K562 (cell line): ENCODE measurements at regions not wholly inside any gene's neighbourhood (a gene's known extent, or its start where the extent isn't known, plus 50 kb on each side); places are given as distances from the start of the nearest gene placed in this dataset.

Experiments used
- ATAC-seq: fragments of 200-7000 bp; cut with Tn5 transposase; 3 replicates; pipeline ENCODE4 v1.9.1; 2020; ENCODE audit warnings: moderate library complexity
- BruUV-seq: library from RNA; stranded (reverse); fragments of 400-500 nt; replicated peaks from 2 replicates; lab custom pipeline; 2021; lab: Mats Ljungman, UMichigan
- CTCF ChIA-PET: fragments of 300-600 bp; formaldehyde crosslinking; extraction: SDS; loops from one replicate; lab custom pipeline; 2021; ENCODE audit warnings: low intra/inter-chr PET ratio; lab: Yijun Ruan, JAX
- POLR2A ChIA-PET: fragments of 300-600, 350-650 bp; sonication (Branson Sonifier 250); formaldehyde crosslinking; extraction: SDS; loops from one replicate; lab custom pipeline; 2021; ENCODE audit warnings: antibody characterized with exemption, inconsistent platforms; lab: Yijun Ruan, JAX
- DNase-seq, 4 experiments: peaks; one replicate each; pipeline versions ENCODE4 v3.0.0 to v3.0.0-alpha.2; 2011 to 2018; ENCODE audit warnings: low spot score in 3 of 4, mixed read lengths in 3 of 4; ENCODE audit errors: extremely low read depth in 1 of 4
- FAIRE-seq: peaks from 2 replicates; lab custom pipeline; 2011; peaks lifted over from hg19 to GRCh38; lab: Jason Lieb, UNC
- H2AFZ ChIP-seq: 2 replicates; pipeline ENCODE4 v1.6.0; 2011; ENCODE audit warnings: low read depth, low read length, control low read depth, inconsistent platforms
- H3K27ac ChIP-seq: fragments of 200-600 bp; 3 replicates; pipeline ENCODE4 v1.8.0; 2011; ENCODE audit warnings: low read depth, mild to moderate bottlenecking, control low read depth, inconsistent platforms, low read length, moderate library complexity, mixed read lengths; ENCODE audit errors: extremely low read depth
- H3K27me3 ChIP-seq, 2 experiments: fragments of 300-600 bp in 1 of 2; 2 replicates in 1 of 2; 3 replicates in 1 of 2; pipeline versions ENCODE4 v1.6.0 to v1.8.0; 2011; ENCODE audit warnings: inconsistent platforms in 2 of 2, low read length in 2 of 2, mild to moderate bottlenecking in 1 of 2, mixed read lengths in 1 of 2, moderate library complexity in 1 of 2; ENCODE audit not compliant: control insufficient read depth in 2 of 2, insufficient read depth in 2 of 2
- H3K36me3 ChIP-seq: fragments of 300-600 bp; 3 replicates; pipeline ENCODE4 v1.8.0; 2011; ENCODE audit warnings: mild to moderate bottlenecking, low read length, inconsistent platforms; ENCODE audit not compliant: control insufficient read depth, insufficient read depth
- H3K4me1 ChIP-seq, 2 experiments: fragments of 200-600 bp in 1 of 2; replicated peaks in 1 of 2; 2 replicates in 1 of 2; 3 replicates in 1 of 2; pipeline versions ENCODE4 v1.5.1 to v1.8.0; 2011; ENCODE audit warnings: inconsistent platforms in 2 of 2, low read length in 2 of 2, mild to moderate bottlenecking in 1 of 2, mixed read lengths in 1 of 2, moderate library complexity in 1 of 2; ENCODE audit not compliant: control insufficient read depth in 2 of 2, insufficient read depth in 2 of 2
- H3K4me2 ChIP-seq: 2 replicates; pipeline ENCODE4 v1.6.1; 2011; ENCODE audit warnings: low read length, control low read depth, inconsistent platforms, mixed read lengths; ENCODE audit not compliant: insufficient read depth
- H3K4me3 ChIP-seq: fragments of 200-600 bp; sonication (generic), shearing (Covaris generic); 2 replicates; pipeline ENCODE4 v1.5.1; 2016; ENCODE audit warnings: control low read depth, inconsistent platforms
- H3K79me2 ChIP-seq: fragments of 200-600 bp; 3 replicates; pipeline ENCODE4 v1.8.0; 2011; ENCODE audit warnings: low read length, inconsistent platforms; ENCODE audit not compliant: control insufficient read depth, insufficient read depth
- H3K9ac ChIP-seq, 2 experiments: 2 replicates each; pipeline versions ENCODE4 v1.6.0 to v1.6.1; 2011; ENCODE audit warnings: low read depth in 2 of 2, low read length in 2 of 2, control low read depth in 1 of 2, inconsistent platforms in 1 of 2, mild to moderate bottlenecking in 1 of 2, mixed read lengths in 1 of 2; ENCODE audit not compliant: insufficient read depth in 1 of 2
- H3K9me1 ChIP-seq: one replicate; pipeline ENCODE4 v1.6.0; 2011; ENCODE audit warnings: inconsistent platforms, mild to moderate bottlenecking, low read length, moderate library complexity; ENCODE audit not compliant: control insufficient read depth, insufficient read depth
- H3K9me3 ChIP-seq: replicated peaks from 2 replicates; pipeline ENCODE4 v1.5.1; 2011; ENCODE audit warnings: low read depth, low read length, inconsistent platforms; ENCODE audit not compliant: control insufficient read depth, insufficient read depth
- H4K20me1 ChIP-seq: replicated peaks from 2 replicates; pipeline ENCODE4 v1.6.1; 2011; ENCODE audit warnings: low read length, inconsistent platforms, mixed read lengths; ENCODE audit not compliant: control insufficient read depth, insufficient read depth
- CEBPZ ChIP-seq: fragments of 150-350 bp; IDR thresholded peaks from 2 replicates; pipeline ENCODE4 v1.6.1; 2014; ENCODE audit warnings: low read depth, mild to moderate bottlenecking, low read length, borderline replicate concordance
- GATA2 ChIP-seq: sonication (generic); formaldehyde crosslinking; IDR thresholded peaks from 2 replicates; pipeline ENCODE4 v1.4.0; 2020; ENCODE audit warnings: mild to moderate bottlenecking, missing genetic modification reagents
- HCFC1 ChIP-seq: IDR thresholded peaks from 2 replicates; pipeline ENCODE4 v1.6.1; 2012; ENCODE audit warnings: low read depth, low read length, improper control_type of control experiment
- MLLT1 ChIP-seq, 2 experiments: fragments of 450-650 bp; IDR thresholded peaks; 2 replicates each; pipeline ENCODE4 v1.6.1; 2016
- RBM15 ChIP-seq: fragments of 200-400 bp; formaldehyde crosslinking; IDR thresholded peaks from 2 replicates; pipeline ENCODE4 v1.6.1; 2018; ENCODE audit warnings: mild to moderate bottlenecking, low read length, moderate library complexity; ENCODE audit not compliant: insufficient read depth
- SETDB1 ChIP-seq: IDR thresholded peaks from one replicate; pipeline ENCODE4 v1.6.1; 2012; ENCODE audit warnings: low read length, control low read depth, inconsistent platforms
- SIRT6 ChIP-seq: IDR thresholded peaks from one replicate; pipeline ENCODE4 v1.6.1; 2012; ENCODE audit warnings: low read depth, mild to moderate bottlenecking, control low read depth, inconsistent platforms, low read length, moderate library complexity
- SMAD3 ChIP-seq: fragments of 450-650 bp; formaldehyde crosslinking; conservative IDR thresholded peaks from 2 replicates; pipeline ENCODE4 v1.4.0; 2020; ENCODE audit warnings: mild to moderate bottlenecking
- SNIP1 ChIP-seq: fragments of 450-650 bp; IDR thresholded peaks from 2 replicates; pipeline ENCODE4 v1.7.1; 2017; ENCODE audit warnings: low read depth, mild to moderate bottlenecking
- TBP ChIP-seq: optimal IDR thresholded peaks from 2 replicates; pipeline ENCODE3; 2011; ENCODE audit warnings: low read depth, low read length, improper control_type of control experiment
- TGIF2 ChIP-seq: sonication (generic); formaldehyde crosslinking; IDR thresholded peaks from 2 replicates; pipeline ENCODE4 v1.8.1; 2022; ENCODE audit warnings: mild to moderate bottlenecking, missing genetic modification reagents, moderate library complexity
- ZBTB17 ChIP-seq: fragments of 450-650 bp; formaldehyde crosslinking; IDR thresholded peaks from 2 replicates; pipeline ENCODE4 v1.4.0; 2020; ENCODE audit warnings: mild to moderate bottlenecking
- ZNF143 ChIP-seq: sonication (generic); formaldehyde crosslinking; IDR thresholded peaks from 2 replicates; pipeline ENCODE4 v1.9.0; 2022; ENCODE audit warnings: mild to moderate bottlenecking, missing genetic modification reagents
- ZNF436 ChIP-seq: fragments of 250-450, 450-650 bp; sonication (Bioruptor Pico); formaldehyde crosslinking; IDR thresholded peaks from 2 replicates; pipeline ENCODE4 v1.7.0; 2020; ENCODE audit warnings: mild to moderate bottlenecking
- WGBS: fragments of 100-300 bp; shearing (Covaris generic); methylation state at CpG from one replicate; pipeline ENCODE4 v1.1.6; 2016; ENCODE audit warnings: low coverage, mixed read lengths; ENCODE audit not compliant: insufficient coverage; ENCODE audit errors: missing lambda C conversion rate; 5-methylcytosine and 5-hydroxymethylcytosine counted together
- in situ Hi-C: fragments of 300-500 bp; cut with MboI; formaldehyde crosslinking; loops from 4 replicates; pipeline ENCODE4 v1.15.0; 2018; ENCODE audit warnings: inconsistent platforms, mixed read lengths
- intact Hi-C: fragments of 100-400 bp; cut with micrococcal nuclease; formaldehyde crosslinking; loops from 2 replicates; pipeline ENCODE4 v1.14.2; 2022
- TF ChIP-seq, protein P1 (sequence below): fragments of 450-650 bp; formaldehyde crosslinking; IDR thresholded peaks from 2 replicates; pipeline ENCODE4 v1.4.0; 2020; ENCODE audit warnings: mild to moderate bottlenecking, mixed read lengths
- TF ChIP-seq, protein P2 (sequence below): IDR thresholded peaks from 2 replicates; pipeline ENCODE4 v1.6.1; 2011; ENCODE audit warnings: borderline replicate concordance, low read depth, mild to moderate bottlenecking, moderate library complexity, low read length; ENCODE audit not compliant: insufficient read depth, poor library complexity, severe bottlenecking

DNA sequence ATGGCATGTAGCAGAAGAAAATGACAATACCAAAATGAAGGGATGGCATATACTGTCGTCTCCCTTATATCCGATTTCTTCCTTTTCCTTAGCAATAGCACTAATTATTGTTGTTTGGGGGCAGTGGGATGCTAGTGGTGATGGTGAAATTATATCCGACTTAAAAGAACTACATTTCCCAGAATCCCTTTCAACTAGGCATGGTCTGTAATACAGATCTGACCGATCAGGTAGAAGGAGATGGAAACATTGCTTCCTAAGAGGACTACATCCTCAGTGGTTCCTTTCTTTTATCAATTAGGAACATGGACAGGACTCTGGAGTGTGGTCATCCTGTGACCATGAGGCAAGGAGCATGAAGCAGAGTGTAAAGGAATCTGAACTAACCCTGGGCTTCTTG is 532.6 kb downstream of the CBLN4 start:
- Histone ChIP-seq H3K4me2 (no peak overlapping the region), H3K36me3 (no peaks in the 10 kb centered on the region), H3K27me3 (no peaks in the 10 kb centered on the region), H3K9me1 (no peaks in the 10 kb centered on the region), H3K4me3 (no peak overlapping the region), H2AFZ (no peak overlapping the region), H3K27ac (no peak overlapping the region), H3K79me2 (no peaks in the 10 kb centered on the region), H3K4me1 (no peaks in the 10 kb centered on the region), H3K9ac (no peak overlapping the region), H4K20me1 (no peaks in the 10 kb centered on the region), H3K9me3 (no peaks in the 10 kb centered on the region)
- intact Hi-C loops (no loop called here), in situ Hi-C loops (loop anchor here (10.0 kb wide), 1 partner anchor 1238 kb away; no protein-coding TSS in a partner anchor)
- ATAC-seq (no peak), DNase-seq (no peak), FAIRE-seq (no peak)
- CTCF ChIA-PET: no interaction called here
- POLR2A ChIA-PET: no interaction called here
- BruUV-seq: no TSS peak
- 0% methylated on average over 4 of the region's 4 CpGs for WGBS
- TF ChIP-seq, protein P1, sequence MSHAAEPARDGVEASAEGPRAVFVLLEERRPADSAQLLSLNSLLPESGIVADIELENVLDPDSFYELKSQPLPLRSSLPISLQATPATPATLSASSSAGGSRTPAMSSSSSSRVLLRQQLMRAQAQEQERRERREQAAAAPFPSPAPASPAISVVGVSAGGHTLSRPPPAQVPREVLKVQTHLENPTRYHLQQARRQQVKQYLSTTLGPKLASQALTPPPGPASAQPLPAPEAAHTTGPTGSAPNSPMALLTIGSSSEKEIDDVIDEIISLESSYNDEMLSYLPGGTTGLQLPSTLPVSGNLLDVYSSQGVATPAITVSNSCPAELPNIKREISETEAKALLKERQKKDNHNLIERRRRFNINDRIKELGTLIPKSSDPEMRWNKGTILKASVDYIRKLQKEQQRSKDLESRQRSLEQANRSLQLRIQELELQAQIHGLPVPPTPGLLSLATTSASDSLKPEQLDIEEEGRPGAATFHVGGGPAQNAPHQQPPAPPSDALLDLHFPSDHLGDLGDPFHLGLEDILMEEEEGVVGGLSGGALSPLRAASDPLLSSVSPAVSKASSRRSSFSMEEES: no peak
- TF ChIP-seq CEBPZ: no peak
- TF ChIP-seq ZNF436: no peak
- TF ChIP-seq, protein P2, sequence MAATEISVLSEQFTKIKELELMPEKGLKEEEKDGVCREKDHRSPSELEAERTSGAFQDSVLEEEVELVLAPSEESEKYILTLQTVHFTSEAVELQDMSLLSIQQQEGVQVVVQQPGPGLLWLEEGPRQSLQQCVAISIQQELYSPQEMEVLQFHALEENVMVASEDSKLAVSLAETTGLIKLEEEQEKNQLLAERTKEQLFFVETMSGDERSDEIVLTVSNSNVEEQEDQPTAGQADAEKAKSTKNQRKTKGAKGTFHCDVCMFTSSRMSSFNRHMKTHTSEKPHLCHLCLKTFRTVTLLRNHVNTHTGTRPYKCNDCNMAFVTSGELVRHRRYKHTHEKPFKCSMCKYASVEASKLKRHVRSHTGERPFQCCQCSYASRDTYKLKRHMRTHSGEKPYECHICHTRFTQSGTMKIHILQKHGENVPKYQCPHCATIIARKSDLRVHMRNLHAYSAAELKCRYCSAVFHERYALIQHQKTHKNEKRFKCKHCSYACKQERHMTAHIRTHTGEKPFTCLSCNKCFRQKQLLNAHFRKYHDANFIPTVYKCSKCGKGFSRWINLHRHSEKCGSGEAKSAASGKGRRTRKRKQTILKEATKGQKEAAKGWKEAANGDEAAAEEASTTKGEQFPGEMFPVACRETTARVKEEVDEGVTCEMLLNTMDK: no peak
- no peak for TF ChIP-seq SNIP1
- no peak for TF ChIP-seq GATA2
- TF ChIP-seq ZNF143 (CRISPR knock-in tag): peak; percentile 60
- TF ChIP-seq HCFC1: peak; percentile 66
- no peak for TF ChIP-seq TGIF2 (CRISPR knock-in tag)
- TF ChIP-seq MLLT1 (IDR thresholded peaks at IDR 0.05): peak in 1 of 2 experiments; percentile 51; a peak in 1 of 4 replicates
- TF ChIP-seq SIRT6: no peak
- peak; percentile 96 for TF ChIP-seq ZBTB17
- TF ChIP-seq SETDB1: no peak
- no peak for TF ChIP-seq SMAD3 (CRISPR knock-in tag)
- TF ChIP-seq TBP: no peak
- TF ChIP-seq RBM15: no peak
